ENCODE measurements at regions not wholly inside any gene's neighbourhood (a gene's known extent, or its start where the extent isn't known, plus 50 kb on each side); places are given as distances from the start of the nearest gene placed in this dataset.
"Not testable (repeated sequence)": the region's sequence is repeated elsewhere in the genome, so short reads cannot be mapped to it uniquely, and the experiment has no call there.

- H3K36me3 ChIP-seq (ENCODE audit: control insufficient read depth in 1 of 2, insufficient read depth in 2 of 2, low read depth in 1 of 2, low read length in 2 of 2); H3K27me3 ChIP-seq (ENCODE audit: control insufficient read depth in 1 of 2, insufficient read depth in 1 of 2, low read length in 2 of 2); H2BK120ac ChIP-seq (ENCODE audit: low read depth, low read length); H3K14ac ChIP-seq (ENCODE audit: low read length in 2 of 2); H2AK5ac ChIP-seq (ENCODE audit: low read length, severe bottlenecking); DNase-seq; H3K4me1 ChIP-seq (ENCODE audit: control insufficient read depth, insufficient read depth, low read depth, low read length); H2BK15ac ChIP-seq (ENCODE audit: low read depth, poor library complexity, severe bottlenecking); H2BK12ac ChIP-seq (ENCODE audit: low read length in 2 of 2); H3K23ac ChIP-seq (ENCODE audit: low read length in 2 of 2); H3K79me1 ChIP-seq (replicated peaks; ENCODE audit: low read length, poor library complexity, severe bottlenecking); H3K27ac ChIP-seq (ENCODE audit: low read length, poor library complexity, severe bottlenecking); H4K91ac ChIP-seq (ENCODE audit: low read length); H2BK5ac ChIP-seq (ENCODE audit: low read depth, low read length, poor library complexity, severe bottlenecking); H3K18ac ChIP-seq (ENCODE audit: low read depth in 1 of 2, low read length in 2 of 2); H3K4me3 ChIP-seq (ENCODE audit: insufficient read depth in 1 of 2, low read depth in 1 of 2, low read length in 2 of 2); H3K9ac ChIP-seq (ENCODE audit: low read length); H4K8ac ChIP-seq (ENCODE audit: low read length); H2AFZ ChIP-seq (ENCODE audit: low read depth, low read length); H3K4ac ChIP-seq (ENCODE audit: low read depth in 1 of 2, low read length in 2 of 2); H3K4me2 ChIP-seq (ENCODE audit: low read length, poor library complexity, severe bottlenecking); H3K9me3 ChIP-seq (ENCODE audit: control insufficient read depth, low read length): not testable (repeated sequence)
- 100% methylated on average over 9 of the region's 14 CpGs for WGBS
These were observed 222.9 kb upstream of the JARID2 start for GRCh38 chr6:15023018-15023417.

GRCh38 chr6:15023448-15023847 lies 222.4 kb upstream of the JARID2 start:
- Histone ChIP-seq H3K4me1 (ENCODE audit: control insufficient read depth, insufficient read depth, low read depth, low read length) (no peaks in the 10 kb centered on the region), H3K9ac (ENCODE audit: low read length) (no peak overlapping the region), H4K8ac (ENCODE audit: low read length) (no peak overlapping the region), H3K27ac (ENCODE audit: low read length, poor library complexity, severe bottlenecking) (no peak overlapping the region), H3K79me1 (replicated peaks; ENCODE audit: low read length, poor library complexity, severe bottlenecking) (no peaks in the 10 kb centered on the region), H3K27me3 (ENCODE audit: control insufficient read depth in 1 of 2, insufficient read depth in 1 of 2, low read length in 2 of 2) (no peaks in the 10 kb centered on the region), H2AK5ac (ENCODE audit: low read length, severe bottlenecking) (no peak overlapping the region), H3K9me3 (ENCODE audit: control insufficient read depth, low read length) (no peaks in the 10 kb centered on the region), H3K4ac (ENCODE audit: low read depth in 1 of 2, low read length in 2 of 2) (no peak overlapping the region), H2AFZ (ENCODE audit: low read depth, low read length) (no peak overlapping the region), H3K18ac (ENCODE audit: low read depth in 1 of 2, low read length in 2 of 2) (no peak overlapping the region), H2BK15ac (ENCODE audit: low read depth, poor library complexity, severe bottlenecking) (no peak overlapping the region), H2BK12ac (ENCODE audit: low read length in 2 of 2) (no peak overlapping the region), H3K14ac (ENCODE audit: low read length in 2 of 2) (no peak overlapping the region), H3K4me2 (ENCODE audit: low read length, poor library complexity, severe bottlenecking) (no peak overlapping the region), H2BK5ac (ENCODE audit: low read depth, low read length, poor library complexity, severe bottlenecking) (no peak overlapping the region), H3K4me3 (ENCODE audit: insufficient read depth in 1 of 2, low read depth in 1 of 2, low read length in 2 of 2) (no peak overlapping the region), H4K91ac (ENCODE audit: low read length) (no peak overlapping the region), H3K36me3 (ENCODE audit: control insufficient read depth in 1 of 2, insufficient read depth in 2 of 2, low read depth in 1 of 2, low read length in 2 of 2) (no peaks in the 10 kb centered on the region), H2BK120ac (ENCODE audit: low read depth, low read length) (no peak overlapping the region), H3K23ac (ENCODE audit: low read length in 2 of 2) (no peak overlapping the region)
- no peak for DNase-seq
- WGBS: 97% methylated on average over 8 of the region's 8 CpGs

DNA sequence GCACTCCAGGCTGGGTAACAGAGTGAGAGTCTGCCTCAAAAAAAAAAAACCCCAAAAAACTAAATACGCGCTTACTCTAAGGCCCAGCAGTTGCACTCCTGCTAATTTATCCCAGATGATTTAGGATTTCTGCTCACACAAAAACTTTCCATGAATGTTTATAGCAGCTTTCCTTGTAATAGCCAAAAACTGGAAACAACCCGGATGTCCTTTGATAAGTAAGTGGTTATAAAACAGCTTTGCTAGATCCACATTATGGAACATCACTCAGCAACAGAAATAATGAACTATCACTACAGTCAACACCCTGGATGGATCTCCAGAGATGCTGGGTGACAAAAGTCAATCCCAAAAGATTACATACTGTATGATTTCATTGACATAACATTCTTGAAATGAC lies 220.4 kb upstream of the JARID2 start:
- H2AFZ ChIP-seq (ENCODE audit: low read depth, low read length): no peak overlapping the region
- 87% methylated on average over 3 of the region's 3 CpGs for WGBS
- no peak for DNase-seq
- H3K27me3 ChIP-seq (ENCODE audit: control insufficient read depth in 1 of 2, insufficient read depth in 1 of 2, low read length in 2 of 2): no peaks in the 10 kb centered on the region
- no peak overlapping the region for H3K4me2 ChIP-seq (ENCODE audit: low read length, poor library complexity, severe bottlenecking)
- no peaks in the 10 kb centered on the region for H3K4me1 ChIP-seq (ENCODE audit: control insufficient read depth, insufficient read depth, low read depth, low read length)
- H3K14ac ChIP-seq (ENCODE audit: low read length in 2 of 2): no peak overlapping the region
- no peak overlapping the region for H2BK120ac ChIP-seq (ENCODE audit: low read depth, low read length)
- H2AK5ac ChIP-seq (ENCODE audit: low read length, severe bottlenecking): no peak overlapping the region
- H2BK15ac ChIP-seq (ENCODE audit: low read depth, poor library complexity, severe bottlenecking): no peak overlapping the region
- H3K23ac ChIP-seq (ENCODE audit: low read length in 2 of 2): no peak overlapping the region
- no peaks in the 10 kb centered on the region for H3K79me1 ChIP-seq (replicated peaks; ENCODE audit: low read length, poor library complexity, severe bottlenecking)
- no peaks in the 10 kb centered on the region for H3K36me3 ChIP-seq (ENCODE audit: control insufficient read depth in 1 of 2, insufficient read depth in 2 of 2, low read depth in 1 of 2, low read length in 2 of 2)
- H3K27ac ChIP-seq (ENCODE audit: low read length, poor library complexity, severe bottlenecking): no peak overlapping the region
- H3K4ac ChIP-seq (ENCODE audit: low read depth in 1 of 2, low read length in 2 of 2): no peak overlapping the region
- H3K18ac ChIP-seq (ENCODE audit: low read depth in 1 of 2, low read length in 2 of 2): no peak overlapping the region
- H3K4me3 ChIP-seq (ENCODE audit: insufficient read depth in 1 of 2, low read depth in 1 of 2, low read length in 2 of 2): no peak overlapping the region
- no peak overlapping the region for H2BK5ac ChIP-seq (ENCODE audit: low read depth, low read length, poor library complexity, severe bottlenecking)
- no peak overlapping the region for H4K91ac ChIP-seq (ENCODE audit: low read length)
- H2BK12ac ChIP-seq (ENCODE audit: low read length in 2 of 2): no peak overlapping the region
- H3K9ac ChIP-seq (ENCODE audit: low read length): peak overlapping the region; percentile 19
- H4K8ac ChIP-seq (ENCODE audit: low read length): no peak overlapping the region
- no peaks in the 10 kb centered on the region for H3K9me3 ChIP-seq (ENCODE audit: control insufficient read depth, low read length)

DNA sequence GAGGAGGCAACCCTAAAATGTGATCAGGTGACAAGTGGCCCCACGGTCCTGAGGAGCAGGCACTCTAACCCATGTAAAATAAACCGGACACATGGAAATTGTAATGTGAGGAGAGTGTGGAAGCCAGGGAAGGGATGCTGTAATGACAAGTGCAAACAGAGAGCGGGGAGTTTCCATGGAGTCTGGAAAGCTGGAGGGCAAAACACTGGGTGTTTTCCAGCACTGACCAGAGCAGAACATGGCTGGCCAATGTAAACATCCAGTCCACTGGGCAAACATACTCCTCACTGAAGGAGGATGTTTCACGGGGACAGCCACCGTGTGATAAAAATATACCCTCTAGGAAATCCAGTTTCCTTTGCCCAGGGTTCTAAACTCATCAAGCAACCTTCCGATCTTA lies 219.0 kb upstream of the JARID2 start:
- no peaks in the 10 kb centered on the region for H3K79me1 ChIP-seq (replicated peaks; ENCODE audit: low read length, poor library complexity, severe bottlenecking)
- H3K4me1 ChIP-seq (ENCODE audit: control insufficient read depth, insufficient read depth, low read depth, low read length): no peaks in the 10 kb centered on the region
- no peak overlapping the region for H2BK120ac ChIP-seq (ENCODE audit: low read depth, low read length)
- peak; percentile 79 for DNase-seq
- H3K27ac ChIP-seq (ENCODE audit: low read length, poor library complexity, severe bottlenecking): no peak overlapping the region
- no peak overlapping the region for H3K4ac ChIP-seq (ENCODE audit: low read depth in 1 of 2, low read length in 2 of 2)
- H2BK12ac ChIP-seq (ENCODE audit: low read length in 2 of 2): no peak overlapping the region
- no peaks in the 10 kb centered on the region for H3K9me3 ChIP-seq (ENCODE audit: control insufficient read depth, low read length)
- H2AFZ ChIP-seq (ENCODE audit: low read depth, low read length): no peak overlapping the region
- H4K8ac ChIP-seq (ENCODE audit: low read length): no peak overlapping the region
- H4K91ac ChIP-seq (ENCODE audit: low read length): no peak overlapping the region
- H3K27me3 ChIP-seq (ENCODE audit: control insufficient read depth in 1 of 2, insufficient read depth in 1 of 2, low read length in 2 of 2): no peaks in the 10 kb centered on the region
- no peak overlapping the region for H2BK15ac ChIP-seq (ENCODE audit: low read depth, poor library complexity, severe bottlenecking)
- no peak overlapping the region for H3K9ac ChIP-seq (ENCODE audit: low read length)
- H3K23ac ChIP-seq (ENCODE audit: low read length in 2 of 2): no peak overlapping the region
- no peak overlapping the region for H3K4me2 ChIP-seq (ENCODE audit: low read length, poor library complexity, severe bottlenecking)
- no peak overlapping the region for H3K18ac ChIP-seq (ENCODE audit: low read depth in 1 of 2, low read length in 2 of 2)
- H3K36me3 ChIP-seq (ENCODE audit: control insufficient read depth in 1 of 2, insufficient read depth in 2 of 2, low read depth in 1 of 2, low read length in 2 of 2): no peaks in the 10 kb centered on the region
- no peak overlapping the region for H3K4me3 ChIP-seq (ENCODE audit: insufficient read depth in 1 of 2, low read depth in 1 of 2, low read length in 2 of 2)
- no peak overlapping the region for H2BK5ac ChIP-seq (ENCODE audit: low read depth, low read length, poor library complexity, severe bottlenecking)
- no peak overlapping the region for H3K14ac ChIP-seq (ENCODE audit: low read length in 2 of 2)
- WGBS: 44% methylated on average over 6 of the region's 6 CpGs
- no peak overlapping the region for H2AK5ac ChIP-seq (ENCODE audit: low read length, severe bottlenecking)

Data from mesenchymal stem cell (in vitro differentiated cells and primary cell).